H1 (cell line): ENCODE measurements at regions not wholly inside any gene's neighbourhood (a gene's known extent, or its start where the extent isn't known, plus 50 kb on each side); places are given as distances from the start of the nearest gene placed in this dataset.

Experiments
- CBX5 ChIP-seq: fragments of 300-800, 300-1000 bp; sonication (generic); IDR thresholded peaks from 2 replicates; pipeline ENCODE4 v1.7.1; 2016; ENCODE audit warnings: antibody characterized with exemption, low read length, low read depth
- CTCF ChIP-seq, 3 experiments: IDR thresholded peaks; 1 replicate in 2 of 3; 2 replicates in 1 of 3; pipeline versions ENCODE4 v1.5.1 to v1.6.1; 2011; ENCODE audit warnings: low read length in 3 of 3, mild to moderate bottlenecking in 3 of 3, inconsistent platforms in 2 of 3, low read depth in 1 of 3, moderate library complexity in 1 of 3; ENCODE audit not compliant: insufficient read depth in 1 of 3; ENCODE audit errors: control extremely low read depth in 1 of 3
- E2F6 ChIP-seq: IDR thresholded peaks from 2 replicates; pipeline ENCODE4 v1.6.1; 2012; ENCODE audit warnings: inconsistent platforms
- FOSL1 ChIP-seq: IDR thresholded peaks from 2 replicates; pipeline ENCODE4 v1.6.1; 2011; ENCODE audit warnings: mild to moderate bottlenecking, low read depth, low read length, moderate library complexity; ENCODE audit not compliant: insufficient read depth
- MAFK ChIP-seq: IDR thresholded peaks from 2 replicates; pipeline ENCODE4 v1.6.1; 2012; ENCODE audit warnings: low read depth, mild to moderate bottlenecking, improper control_type of control experiment, low read length
- POLR2AphosphoS5 ChIP-seq: IDR thresholded peaks from 2 replicates; pipeline ENCODE4 v1.6.1; 2011; ENCODE audit warnings: low read depth, low read length

GRCh38 chr5:105745111-105745510 lies 1925.6 kb downstream of the EFNA5 start:
- TF ChIP-seq CTCF (IDR thresholded peaks at IDR 0.05; ENCODE audit: control extremely low read depth in 1 of 3, insufficient read depth in 1 of 3, low read depth in 1 of 3, low read length in 3 of 3) (no peak), POLR2AphosphoS5 (no peak), E2F6 (no peak), CBX5 (no peak), FOSL1 (no peak), MAFK (no peak)
